AG20443 (cell line): ENCODE measurements at regions not wholly inside any gene's neighbourhood (a gene's known extent, or its start where the extent isn't known, plus 50 kb on each side); places are given as distances from the start of the nearest gene placed in this dataset.

Experiments used
- DNase-seq: peaks from one replicate; pipeline ENCODE4 v3.0.0; 2012; ENCODE audit warnings: low spot score, mixed read lengths

DNA sequence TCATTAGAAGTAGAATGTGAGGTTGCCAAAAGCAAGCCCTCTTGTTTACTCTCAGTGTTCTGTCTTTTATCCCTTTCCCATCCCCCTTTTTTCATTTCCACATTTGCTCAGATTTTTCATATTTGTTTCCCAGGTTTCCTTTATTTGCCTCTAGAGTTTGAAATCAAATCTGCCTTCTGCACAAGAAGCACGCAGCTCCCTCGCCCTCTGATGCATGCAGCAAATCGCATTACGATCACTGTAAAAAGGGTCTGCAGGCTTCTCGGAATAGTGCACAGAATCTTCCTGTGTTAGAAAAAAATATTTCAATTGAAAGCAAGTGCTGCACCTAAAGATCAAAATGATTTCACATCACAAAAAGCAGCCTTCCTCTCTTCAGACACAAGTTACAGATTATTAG lies 129.0 kb downstream of the GPAM start:
- no peak for DNase-seq

DNA sequence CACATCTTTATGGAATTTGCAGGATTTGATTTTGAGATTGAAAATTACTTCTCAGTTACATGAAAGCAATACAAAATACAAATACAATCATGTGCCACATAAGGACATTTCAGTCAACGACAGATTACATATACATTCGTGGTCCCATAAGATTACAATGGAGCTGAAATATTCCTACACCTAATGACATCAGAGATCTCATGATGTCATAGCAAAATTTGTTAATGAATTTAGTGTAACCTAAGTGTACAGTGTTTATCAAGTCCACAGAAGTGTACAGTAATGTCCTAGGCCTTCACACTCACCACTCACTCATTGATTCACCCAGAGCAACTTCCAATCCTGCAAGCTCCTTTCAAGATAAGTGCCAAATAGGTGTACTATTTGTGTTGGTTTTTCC lies 126.5 kb downstream of the GPAM start:
- DNase-seq, result no peak

DNA sequence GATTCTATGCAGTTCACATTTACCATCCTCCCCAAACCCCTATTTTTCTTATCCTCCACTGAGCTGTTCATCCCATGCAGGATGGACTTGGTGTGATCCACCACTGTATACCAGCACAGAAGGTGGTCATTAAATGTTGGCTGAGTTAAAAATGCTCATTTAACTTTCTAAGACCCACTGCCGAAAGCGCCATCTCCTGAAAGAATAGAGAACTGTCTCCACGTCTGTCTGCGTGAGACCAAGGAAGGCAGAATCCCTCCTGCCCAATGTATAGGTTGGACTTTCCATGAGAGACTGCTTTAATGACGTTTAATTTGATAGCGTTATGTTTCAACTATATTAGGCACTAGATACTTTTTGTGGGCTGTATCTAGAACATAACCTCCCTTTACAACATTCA lies 124.3 kb downstream of the GPAM start:
- no peak for DNase-seq

DNA sequence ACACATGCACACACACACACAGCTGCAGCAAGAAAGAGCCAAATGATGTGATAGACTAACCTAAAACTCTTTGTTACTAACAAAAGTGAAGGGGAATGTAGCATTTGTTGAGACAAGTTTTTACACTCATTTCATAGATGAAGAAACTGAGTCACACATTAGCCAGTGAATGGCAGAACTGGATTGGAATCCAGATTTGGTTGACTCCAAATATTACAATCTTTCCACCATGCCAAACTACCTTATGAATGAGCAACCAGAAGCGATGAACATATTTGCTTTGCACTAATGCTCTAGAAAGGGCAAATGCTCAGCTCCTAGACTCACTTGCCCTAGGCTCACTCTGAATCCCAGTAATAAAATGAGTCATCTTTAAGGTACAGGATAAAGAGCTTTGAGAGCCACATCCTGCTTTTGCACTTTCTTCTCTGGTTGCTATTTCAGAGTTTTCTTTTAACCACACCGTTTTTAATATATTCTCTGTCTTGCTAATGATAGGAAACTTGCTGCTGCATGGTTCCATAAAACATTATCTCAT lies 111.9 kb downstream of the GPAM start:
- DNase-seq, result no peak

- no peak for DNase-seq
Measured at GRCh38 chr10:112078003-112078402, 105.6 kb downstream of the GPAM start.

GRCh38 chr10:112080231-112080630 lies 103.3 kb downstream of the GPAM start:
- no peak for DNase-seq

- no peak for DNase-seq
Measured at GRCh38 chr10:112082120-112082519, 101.4 kb downstream of the GPAM start.

- DNase-seq, result no peak
Measured at GRCh38 chr10:112083472-112083871, 100.1 kb downstream of the GPAM start.

- DNase-seq, result no peak
Measured at GRCh38 chr10:112087953-112088456, 95.6 kb downstream of the GPAM start.

- DNase-seq, result no peak
Measured at GRCh38 chr10:112091703-112092102, 91.9 kb downstream of the GPAM start.

- DNase-seq, result no peak
Measured at GRCh38 chr10:112092519-112092918, 91.0 kb downstream of the GPAM start.

GRCh38 chr10:112094984-112095383 lies 88.6 kb downstream of the GPAM start:
- no peak for DNase-seq

DNA sequence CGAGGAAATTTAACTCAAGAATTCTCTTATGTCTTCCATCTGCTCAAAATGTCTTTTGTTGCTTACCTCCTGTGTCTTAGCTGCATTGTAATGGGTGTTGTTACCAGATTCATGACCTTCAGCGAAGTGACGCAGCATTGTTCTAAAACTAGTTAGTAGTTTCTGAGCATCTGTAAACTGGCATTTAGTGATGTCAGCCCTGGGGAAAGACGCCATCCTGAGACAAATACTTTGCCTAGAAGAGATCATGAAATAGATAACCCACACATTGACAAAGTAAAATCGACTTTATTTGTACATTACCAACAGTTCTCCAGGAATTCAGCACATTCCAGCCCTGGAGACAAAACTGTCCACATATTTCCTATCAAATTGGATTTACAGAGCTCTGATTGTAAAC lies 87.8 kb downstream of the GPAM start:
- no peak for DNase-seq

DNA sequence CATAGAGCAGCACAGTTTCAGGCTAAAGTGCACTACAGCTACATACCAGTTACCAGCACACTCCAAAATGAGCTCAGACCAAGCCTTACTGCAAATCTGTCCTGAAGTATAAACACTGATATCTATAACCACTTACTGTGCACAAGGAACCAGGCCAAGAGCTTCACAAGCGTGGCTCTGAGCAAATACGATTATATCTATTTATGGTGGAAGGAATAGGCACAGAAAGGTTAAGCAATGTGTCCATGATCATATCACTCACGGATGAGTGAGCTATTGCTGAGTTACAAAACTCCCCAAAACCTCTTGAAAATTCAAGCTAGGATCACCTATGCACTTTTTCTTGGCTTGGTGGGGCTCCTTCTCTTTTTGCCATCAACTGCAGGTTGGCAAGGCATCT lies 84.9 kb downstream of the GPAM start:
- DNase-seq, result no peak
